ENCODE measurements at regions not wholly inside any gene's neighbourhood (a gene's known extent, or its start where the extent isn't known, plus 50 kb on each side); places are given as distances from the start of the nearest gene placed in this dataset.

DNA sequence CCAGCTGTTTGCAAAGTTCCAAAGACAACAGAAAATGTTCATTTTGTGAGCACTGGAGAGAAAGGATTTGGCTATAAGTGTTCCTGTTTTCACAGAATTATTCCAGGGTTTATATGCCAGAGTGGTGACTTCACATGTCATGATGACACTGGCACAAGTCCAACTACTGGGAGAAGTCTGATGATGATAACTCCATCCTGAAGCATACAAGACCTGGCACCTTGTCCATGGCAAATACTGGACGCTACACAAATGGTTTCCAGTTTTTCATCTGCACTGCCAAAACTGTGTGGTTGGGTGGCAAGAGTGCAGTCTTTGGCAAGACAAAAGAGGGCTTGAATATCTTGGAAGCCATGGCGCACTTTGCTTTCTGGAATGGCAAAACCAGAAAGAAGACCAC, 385.0 kb downstream of the CDH11 start:
- no peaks in the 10 kb centered on the region for H3K9me3 ChIP-seq (ENCODE audit: control insufficient read depth, low read depth, low read length)
- H3K9ac ChIP-seq (ENCODE audit: extremely low read depth, insufficient read length, low read length) = no peak overlapping the region
- H3K18ac ChIP-seq (ENCODE audit: insufficient read length, low read depth, low read length) = no peak overlapping the region
- H2BK20ac ChIP-seq (ENCODE audit: low read depth, low read length, poor library complexity, severe bottlenecking) = no peak overlapping the region
- peaks cover 0 to 6% (median 0%) of the 10 kb centered on the region in 3 experiments; a peak in 1 of 7 replicates for H3K36me3 Mint-ChIP-seq (ENCODE audit: insufficient read depth in 1 of 3, low read depth in 3 of 3)
- H3K4me1 Mint-ChIP-seq = no peaks in the 10 kb centered on the region
- H4K8ac ChIP-seq (replicated peaks; ENCODE audit: insufficient read length, low read depth, low read length) = no peak overlapping the region
- H4K5ac ChIP-seq (ENCODE audit: insufficient read length, low read depth, low read length) = no peak overlapping the region
- H3K27ac ChIP-seq (ENCODE audit: insufficient read length, low read depth, low read length) = no peak overlapping the region
- no peaks in the 10 kb centered on the region for H3K27me3 ChIP-seq (ENCODE audit: insufficient read depth, low read length)
- H3K27me3 Mint-ChIP-seq (ENCODE audit: low read depth) = no peaks in the 10 kb centered on the region
- H3K56ac ChIP-seq (ENCODE audit: insufficient read length, low read depth, low read length) = no peak overlapping the region
- H3K4me3 Mint-ChIP-seq = no peak overlapping the region
- no peak overlapping the region for H2BK15ac ChIP-seq (ENCODE audit: low read depth, low read length)
- H2BK12ac ChIP-seq (ENCODE audit: insufficient read length, low read depth, low read length) = no peak overlapping the region
- TF ChIP-seq, protein P1, sequence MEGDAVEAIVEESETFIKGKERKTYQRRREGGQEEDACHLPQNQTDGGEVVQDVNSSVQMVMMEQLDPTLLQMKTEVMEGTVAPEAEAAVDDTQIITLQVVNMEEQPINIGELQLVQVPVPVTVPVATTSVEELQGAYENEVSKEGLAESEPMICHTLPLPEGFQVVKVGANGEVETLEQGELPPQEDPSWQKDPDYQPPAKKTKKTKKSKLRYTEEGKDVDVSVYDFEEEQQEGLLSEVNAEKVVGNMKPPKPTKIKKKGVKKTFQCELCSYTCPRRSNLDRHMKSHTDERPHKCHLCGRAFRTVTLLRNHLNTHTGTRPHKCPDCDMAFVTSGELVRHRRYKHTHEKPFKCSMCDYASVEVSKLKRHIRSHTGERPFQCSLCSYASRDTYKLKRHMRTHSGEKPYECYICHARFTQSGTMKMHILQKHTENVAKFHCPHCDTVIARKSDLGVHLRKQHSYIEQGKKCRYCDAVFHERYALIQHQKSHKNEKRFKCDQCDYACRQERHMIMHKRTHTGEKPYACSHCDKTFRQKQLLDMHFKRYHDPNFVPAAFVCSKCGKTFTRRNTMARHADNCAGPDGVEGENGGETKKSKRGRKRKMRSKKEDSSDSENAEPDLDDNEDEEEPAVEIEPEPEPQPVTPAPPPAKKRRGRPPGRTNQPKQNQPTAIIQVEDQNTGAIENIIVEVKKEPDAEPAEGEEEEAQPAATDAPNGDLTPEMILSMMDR (conservative IDR thresholded peaks at IDR 0.05) = no peak
- H3K27ac Mint-ChIP-seq = no peak overlapping the region
- peaks cover 2% of the 10 kb centered on the region in 2 experiments; a peak in 2 of 5 replicates for H3K9me3 Mint-ChIP-seq
- no peak overlapping the region for H2AFZ ChIP-seq (ENCODE audit: low read length)
- no peak overlapping the region for H3K23ac ChIP-seq (ENCODE audit: insufficient read length, low read depth, low read length)
- no peak overlapping the region for H2BK5ac ChIP-seq (ENCODE audit: insufficient read length, low read length)
- no peak overlapping the region for H2AK5ac ChIP-seq (ENCODE audit: insufficient read length, low read length)
- no peaks in the 10 kb centered on the region for H3K4me1 ChIP-seq (ENCODE audit: insufficient read depth, low read length)
- no peak overlapping the region for H4K91ac ChIP-seq (ENCODE audit: insufficient read length, low read depth, low read length)
- no peaks in the 10 kb centered on the region for H3K79me1 ChIP-seq (ENCODE audit: insufficient read depth, low read depth, low read length, poor library complexity, severe bottlenecking)
- no peak overlapping the region for H2BK120ac ChIP-seq (ENCODE audit: low read depth, low read length, poor library complexity, severe bottlenecking)
- H3T11ph ChIP-seq (ENCODE audit: low read length) = no peak overlapping the region
- no peak overlapping the region for H3K4ac ChIP-seq (ENCODE audit: low read depth, low read length)
- DNase-seq = no peak
- no peaks in the 10 kb centered on the region for H3K79me2 ChIP-seq (ENCODE audit: insufficient read depth, low read length)
- H3K23me2 ChIP-seq (ENCODE audit: insufficient read length, low read depth, low read length, poor library complexity, severe bottlenecking) = no peaks in the 10 kb centered on the region
- no peak overlapping the region for H3K14ac ChIP-seq (ENCODE audit: insufficient read depth, low read length)
- WGBS (ENCODE audit: extremely low coverage, insufficient read length, low lambda C conversion rate) = no CpG with 5 or more reads among the region's 2 CpGs
- H3K4me2 ChIP-seq (ENCODE audit: insufficient read depth, insufficient read length, low read length) = no peak overlapping the region
- H4K20me1 ChIP-seq (ENCODE audit: control insufficient read depth, insufficient read depth, insufficient read length) = no peaks in the 10 kb centered on the region

Data from H9 (cell line).